Stomach (tissue), 4 donors: ENCODE measurements at regions not wholly inside any gene's neighbourhood (a gene's known extent, or its start where the extent isn't known, plus 50 kb on each side); places are given as distances from the start of the nearest gene placed in this dataset.

Source experiments
- CTCF ChIP-seq, 7 experiments: fragments of 450-650 bp in 4 of 7; fragments of 200-600 bp in 3 of 7; sonication (generic) in 3 of 7; IDR thresholded peaks; one replicate each; pipeline ENCODE4 v1.5.1; 2016 to 2019; ENCODE audit warnings: antibody characterized with exemption in 7 of 7, control low read depth in 2 of 7, mild to moderate bottlenecking in 1 of 7
- EP300 ChIP-seq: sonication (generic); formaldehyde crosslinking; IDR thresholded peaks from one replicate; pipeline ENCODE4 v1.6.1; 2017; ENCODE audit warnings: antibody characterized with exemption
- POLR2A ChIP-seq, 4 donors: fragments of 450-650 bp; IDR thresholded peaks; one replicate each; pipeline ENCODE4 v1.6.1; 2016; ENCODE audit warnings: antibody characterized with exemption in 4 of 4, control low read depth in 2 of 4, mild to moderate bottlenecking in 1 of 4, moderate library complexity in 1 of 4
- POLR2AphosphoS5 ChIP-seq, 3 donors: sonication (generic); formaldehyde crosslinking; IDR thresholded peaks; one replicate each; pipeline ENCODE4 v1.6.1; 2016; ENCODE audit warnings: antibody characterized with exemption in 3 of 3

- TF ChIP-seq POLR2AphosphoS5 (IDR thresholded peaks at IDR 0.05) (no peak), POLR2A (IDR thresholded peaks at IDR 0.05) (no peak), CTCF (IDR thresholded peaks at IDR 0.05) (no peak), EP300 (no peak)
Measured at GRCh38 chr1:166703726-166704462, 135.4 kb upstream of the POGK start.
